Retinal pigment epithelial cell (primary cell): ENCODE measurements at regions not wholly inside any gene's neighbourhood (a gene's known extent, or its start where the extent isn't known, plus 50 kb on each side); places are given as distances from the start of the nearest gene placed in this dataset.
"Not testable (repeated sequence)": the region's sequence is repeated elsewhere in the genome, so short reads cannot be mapped to it uniquely, and the experiment has no call there.

ENCODE experiments used
- DNase-seq: peaks from one replicate; pipeline ENCODE4 v3.0.0-alpha.2; 2010; ENCODE audit warnings: low read depth
- H3K4me3 ChIP-seq: 2 replicates; pipeline ENCODE4 v1.5.1; 2011; ENCODE audit warnings: mild to moderate bottlenecking, low read length, control low read depth, moderate library complexity
- CTCF ChIP-seq: conservative IDR thresholded peaks from 2 replicates; pipeline ENCODE4 v1.5.1; 2011; ENCODE audit warnings: low read depth, low read length, control low read depth, inconsistent platforms

- H3K4me3 ChIP-seq: no peak overlapping the region
- DNase-seq: no peak
- TF ChIP-seq CTCF: no peak
These were observed 106.7 kb upstream of the PELI1 start for GRCh38 chr2:64250751-64251423.

GRCh38 chr2:64251497-64252250 lies 107.5 kb upstream of the PELI1 start:
- no peak for TF ChIP-seq CTCF
- no peak overlapping the region for H3K4me3 ChIP-seq
- no peak for DNase-seq

DNA sequence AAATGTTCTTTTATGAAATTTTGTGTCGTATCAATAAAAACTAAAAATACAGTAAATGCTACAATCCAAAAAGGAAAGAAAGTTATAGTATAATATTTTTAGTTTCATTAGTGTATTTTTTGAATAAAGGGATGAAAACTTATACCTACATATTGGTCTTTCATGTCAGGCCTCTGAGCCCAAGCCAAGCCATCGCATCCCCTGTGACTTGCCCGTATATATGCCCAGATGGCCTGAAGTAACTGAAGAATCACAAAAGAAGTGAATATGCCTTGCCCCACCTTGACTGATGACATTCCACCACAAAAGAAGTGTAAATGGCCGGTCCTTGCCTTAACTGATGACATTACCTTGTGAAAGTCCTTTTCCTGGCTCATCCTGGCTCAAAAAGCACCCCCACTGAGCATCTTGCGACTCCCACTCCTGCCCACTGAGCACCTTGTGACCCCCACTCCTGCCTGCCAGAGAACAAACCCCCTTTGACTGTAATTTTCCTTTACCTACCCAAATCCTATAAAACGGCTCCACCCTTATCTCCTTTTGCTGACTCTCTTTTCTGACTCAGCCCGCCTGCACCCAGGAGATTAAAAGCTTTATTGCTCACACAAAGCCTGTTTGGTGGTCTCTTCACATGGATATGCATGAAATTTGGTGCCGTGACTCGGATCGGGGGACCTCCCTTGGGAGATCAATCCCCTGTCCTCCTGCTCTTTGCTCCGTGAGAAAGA lies 108.2 kb upstream of the PELI1 start:
- not testable (repeated sequence) for H3K4me3 ChIP-seq, DNase-seq

DNA sequence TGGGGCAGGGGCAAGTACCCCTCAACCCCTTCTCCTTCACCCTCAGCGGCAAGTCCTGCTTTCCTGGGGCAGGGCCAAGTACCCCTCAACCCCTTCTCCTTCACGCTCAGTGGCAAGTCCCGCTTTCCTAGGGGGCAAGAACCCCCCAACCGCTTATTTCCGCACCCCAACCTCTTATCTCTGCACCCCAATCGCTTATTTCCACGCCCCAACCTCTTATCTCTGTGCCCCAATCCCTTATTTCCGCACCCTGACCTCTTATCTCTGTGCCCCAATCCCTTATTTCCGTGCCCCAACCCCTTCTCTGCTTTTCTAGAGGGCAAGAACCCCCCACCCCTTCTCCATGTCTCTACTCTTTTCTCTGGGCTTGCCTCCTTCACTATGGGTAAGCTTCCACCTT lies 109.2 kb upstream of the PELI1 start:
- H3K4me3 ChIP-seq, DNase-seq: not testable (repeated sequence)

DNA sequence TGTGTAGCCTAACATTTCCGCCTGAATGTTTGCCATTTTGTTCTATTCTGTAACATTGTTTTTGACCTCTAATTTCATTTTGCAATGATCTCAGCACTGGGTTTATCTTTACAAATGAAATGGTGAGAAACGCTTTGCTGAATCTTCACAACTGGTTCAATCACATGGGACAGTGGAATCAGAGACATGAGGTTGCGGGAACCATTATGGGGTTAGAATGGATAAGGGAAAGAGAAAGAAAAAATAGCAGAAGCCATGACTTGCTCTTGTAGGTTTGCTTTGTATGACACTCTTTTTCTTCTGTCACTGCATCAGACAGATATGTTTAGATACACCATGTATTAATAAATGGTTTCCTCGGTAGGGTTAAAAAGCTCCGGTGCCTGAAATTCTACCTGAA lies 114.3 kb upstream of the PELI1 start:
- DNase-seq: no peak
- H3K4me3 ChIP-seq: no peak overlapping the region
- no peak for TF ChIP-seq CTCF

GRCh38 chr2:64259312-64259711 lies 115.1 kb upstream of the PELI1 start:
- no peak for DNase-seq
- TF ChIP-seq CTCF: no peak
- H3K4me3 ChIP-seq: no peak overlapping the region

GRCh38 chr2:64260093-64260803 lies 116.0 kb upstream of the PELI1 start:
- no peak for DNase-seq
- no peak overlapping the region for H3K4me3 ChIP-seq
- TF ChIP-seq CTCF: no peak
